HG03060 (cell line): ENCODE measurements at regions not wholly inside any gene's neighbourhood (a gene's known extent, or its start where the extent isn't known, plus 50 kb on each side); places are given as distances from the start of the nearest gene placed in this dataset.

Experiments used
- ATAC-seq: cut with Tn5 transposase; IDR thresholded peaks from one replicate; pipeline ENCODE4 v1.9.1; 2021; ENCODE audit warnings: low read depth, moderate number of reproducible peaks; ENCODE audit not compliant: unreplicated experiment

- no peak for ATAC-seq
Measured at GRCh38 chr6:22036699-22037098, 260.1 kb downstream of the PRL start.

- ATAC-seq, result no peak
Measured at GRCh38 chr6:22041797-22042480, 254.9 kb downstream of the PRL start.

GRCh38 chr6:22042706-22043105 is 254.1 kb downstream of the PRL start:
- ATAC-seq, result no peak

- ATAC-seq, result no peak
Measured at GRCh38 chr6:22043284-22043962, 253.4 kb downstream of the PRL start.

GRCh38 chr6:22045261-22045912 is 251.4 kb downstream of the PRL start:
- no peak for ATAC-seq

GRCh38 chr6:22049002-22049401 is 247.8 kb downstream of the PRL start:
- no peak for ATAC-seq

- no peak for ATAC-seq
Measured at GRCh38 chr6:22053391-22053997, 243.3 kb downstream of the PRL start.

- ATAC-seq, result no peak
Measured at GRCh38 chr6:22056398-22056797, 240.4 kb downstream of the PRL start.

- no peak for ATAC-seq
Measured at GRCh38 chr6:22057962-22058361, 238.9 kb downstream of the PRL start.

GRCh38 chr6:22059126-22059525 is 237.7 kb downstream of the PRL start:
- no peak for ATAC-seq

- no peak for ATAC-seq
Measured at GRCh38 chr6:22059946-22060345, 236.9 kb downstream of the PRL start.

GRCh38 chr6:22062807-22063408 is 233.9 kb downstream of the PRL start:
- peak; percentile 58 for ATAC-seq

GRCh38 chr6:22064558-22064957 is 232.3 kb downstream of the PRL start:
- no peak for ATAC-seq

GRCh38 chr6:22067122-22067521 is 229.7 kb downstream of the PRL start:
- ATAC-seq, result no peak

GRCh38 chr6:22067671-22068070 is 229.2 kb downstream of the PRL start:
- no peak for ATAC-seq

- peak; percentile 41 for ATAC-seq
Measured at GRCh38 chr6:22068561-22069305, 228.1 kb downstream of the PRL start.

- ATAC-seq, result no peak
Measured at GRCh38 chr6:22069306-22069800, 227.5 kb downstream of the PRL start.

- no peak for ATAC-seq
Measured at GRCh38 chr6:22071270-22072041, 225.4 kb downstream of the PRL start.

- no peak for ATAC-seq
Measured at GRCh38 chr6:22072949-22073348, 223.9 kb downstream of the PRL start.
